GOT3 (cell line): ENCODE measurements at regions not wholly inside any gene's neighbourhood (a gene's known extent, or its start where the extent isn't known, plus 50 kb on each side); places are given as distances from the start of the nearest gene placed in this dataset.

Experiments
- DNase-seq: peaks from one replicate; lab custom pipeline; 2025; ENCODE audit warnings: mixed read lengths; lab: John Stamatoyannopoulos, UW

- DNase-seq = no peak
These were observed 187.3 kb downstream of the C12orf50 start for GRCh38 chr12:87841935-87842334.

- no peak for DNase-seq
These were observed 193.0 kb downstream of the C12orf50 start for GRCh38 chr12:87836190-87836589.

- no peak for DNase-seq
These were observed 200.7 kb downstream of the C12orf50 start for GRCh38 chr12:87828382-87828973.

GRCh38 chr12:87827638-87828264 lies 201.4 kb downstream of the C12orf50 start:
- DNase-seq = no peak

- DNase-seq = no peak
These were observed 206.3 kb downstream of the C12orf50 start for GRCh38 chr12:87822923-87823322.

GRCh38 chr12:87820524-87821202 lies 208.5 kb downstream of the C12orf50 start:
- DNase-seq = no peak

- DNase-seq = no peak
These were observed 210.8 kb downstream of the C12orf50 start for GRCh38 chr12:87818441-87818840.

GRCh38 chr12:87815771-87816585 lies 213.2 kb downstream of the C12orf50 start:
- DNase-seq = no peak

- no peak for DNase-seq
These were observed 214.6 kb downstream of the C12orf50 start for GRCh38 chr12:87814625-87815024.

- DNase-seq = no peak
These were observed 215.5 kb downstream of the C12orf50 start for GRCh38 chr12:87813476-87814234.

GRCh38 chr12:87812681-87813080 lies 216.5 kb downstream of the C12orf50 start:
- no peak for DNase-seq

- no peak for DNase-seq
These were observed 217.2 kb downstream of the C12orf50 start for GRCh38 chr12:87812030-87812429.

GRCh38 chr12:87809916-87810315 lies 219.3 kb downstream of the C12orf50 start:
- no peak for DNase-seq

- DNase-seq = no peak
These were observed 222.1 kb downstream of the C12orf50 start for GRCh38 chr12:87807086-87807485.

GRCh38 chr12:87806310-87806709 lies 222.9 kb downstream of the C12orf50 start:
- no peak for DNase-seq

GRCh38 chr12:87804386-87804785 lies 224.8 kb downstream of the C12orf50 start:
- DNase-seq = no peak

GRCh38 chr12:87802721-87803011 lies 226.5 kb downstream of the C12orf50 start:
- no peak for DNase-seq

GRCh38 chr12:87801860-87802720 lies 227.1 kb downstream of the C12orf50 start:
- no peak for DNase-seq

- no peak for DNase-seq
These were observed 232.2 kb downstream of the C12orf50 start for GRCh38 chr12:87796961-87797516.

- no peak for DNase-seq
These were observed 233.6 kb downstream of the C12orf50 start for GRCh38 chr12:87795555-87795954.

- no peak for DNase-seq
These were observed 234.3 kb downstream of the C12orf50 start for GRCh38 chr12:87794854-87795253.
